ENCODE measurements at regions not wholly inside any gene's neighbourhood (a gene's known extent, or its start where the extent isn't known, plus 50 kb on each side); places are given as distances from the start of the nearest gene placed in this dataset.

DNA sequence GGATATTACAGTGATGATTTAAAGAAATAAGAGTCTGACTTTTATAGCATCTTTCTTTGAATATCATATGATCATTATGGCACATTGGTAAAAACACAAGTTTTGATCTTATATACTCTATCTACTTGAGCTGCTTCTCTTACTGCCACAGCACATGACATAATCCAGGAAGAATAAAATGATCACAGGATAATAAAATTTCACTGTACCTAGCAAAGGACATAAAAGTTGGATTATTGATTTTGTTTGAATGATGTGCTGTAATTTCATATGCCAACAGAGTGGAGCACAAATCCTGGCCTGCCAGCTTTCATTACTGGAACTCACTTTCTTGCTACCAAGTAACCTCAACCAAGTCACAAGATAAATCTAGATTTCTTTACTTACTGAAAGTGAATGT, 162.1 kb upstream of the NANOGP8 start:
- TF ChIP-seq, protein P1, sequence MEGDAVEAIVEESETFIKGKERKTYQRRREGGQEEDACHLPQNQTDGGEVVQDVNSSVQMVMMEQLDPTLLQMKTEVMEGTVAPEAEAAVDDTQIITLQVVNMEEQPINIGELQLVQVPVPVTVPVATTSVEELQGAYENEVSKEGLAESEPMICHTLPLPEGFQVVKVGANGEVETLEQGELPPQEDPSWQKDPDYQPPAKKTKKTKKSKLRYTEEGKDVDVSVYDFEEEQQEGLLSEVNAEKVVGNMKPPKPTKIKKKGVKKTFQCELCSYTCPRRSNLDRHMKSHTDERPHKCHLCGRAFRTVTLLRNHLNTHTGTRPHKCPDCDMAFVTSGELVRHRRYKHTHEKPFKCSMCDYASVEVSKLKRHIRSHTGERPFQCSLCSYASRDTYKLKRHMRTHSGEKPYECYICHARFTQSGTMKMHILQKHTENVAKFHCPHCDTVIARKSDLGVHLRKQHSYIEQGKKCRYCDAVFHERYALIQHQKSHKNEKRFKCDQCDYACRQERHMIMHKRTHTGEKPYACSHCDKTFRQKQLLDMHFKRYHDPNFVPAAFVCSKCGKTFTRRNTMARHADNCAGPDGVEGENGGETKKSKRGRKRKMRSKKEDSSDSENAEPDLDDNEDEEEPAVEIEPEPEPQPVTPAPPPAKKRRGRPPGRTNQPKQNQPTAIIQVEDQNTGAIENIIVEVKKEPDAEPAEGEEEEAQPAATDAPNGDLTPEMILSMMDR (IDR thresholded peaks at IDR 0.05; ENCODE audit: insufficient read depth, low read length, poor library complexity, severe bottlenecking): no peak
- TF ChIP-seq EZH2phosphoT487 (conservative IDR thresholded peaks at IDR 0.05; ENCODE audit: low read length): no peak

Data from SU-DHL-6 (cell line).